ENCODE measurements at regions not wholly inside any gene's neighbourhood (a gene's known extent, or its start where the extent isn't known, plus 50 kb on each side); places are given as distances from the start of the nearest gene placed in this dataset.

GRCh38 chr21:16347223-16347622 lies 617.4 kb downstream of the USP25 start:
- POLR2A ChIA-PET, result no interaction called here

GRCh38 chr21:16353764-16354163 lies 624.0 kb downstream of the USP25 start:
- Histone ChIP-seq H3K27ac (ENCODE audit: low read depth, low read length) (no peak overlapping the region), H3K27me3 (ENCODE audit: insufficient read depth, low read length, poor library complexity, severe bottlenecking) (no peaks in the 10 kb centered on the region), H3K4me3 (ENCODE audit: low read length) (no peak overlapping the region), H3K4me1 (ENCODE audit: insufficient read depth, low read length) (no peaks in the 10 kb centered on the region), H3K36me3 (ENCODE audit: insufficient read depth, low read length) (no peaks in the 10 kb centered on the region), H3K9me3 (ENCODE audit: low read length) (no peaks in the 10 kb centered on the region)
- ChIA-PET POLR2A (no interaction called here), CTCF (no interaction called here)
- Mint-ChIP-seq H3K9me3 (peaks cover 0 to 6% (median 2%) of the 10 kb centered on the region in 5 donors), H3K36me3 (no peaks in the 10 kb centered on the region), H3K4me3 (no peak overlapping the region), H3K27me3 (peaks cover 0 to 2% of the 10 kb centered on the region in 2 donors), H3K4me1 (no peaks in the 10 kb centered on the region), H3K27ac (no peak overlapping the region)
- no peak for DNase-seq

More at GRCh38 chr21:16347223-16347622, 617.4 kb downstream of the USP25 start:
- Mint-ChIP-seq H3K27ac (no peak overlapping the region), H3K36me3 (no peaks in the 10 kb centered on the region), H3K4me1 (no peaks in the 10 kb centered on the region), H3K4me3 (no peak overlapping the region), H3K27me3 (no peaks in the 10 kb centered on the region), H3K9me3 (no peaks in the 10 kb centered on the region)
- Histone ChIP-seq H3K36me3 (ENCODE audit: insufficient read depth, low read length) (no peaks in the 10 kb centered on the region), H3K27me3 (ENCODE audit: insufficient read depth, low read length, poor library complexity, severe bottlenecking) (no peaks in the 10 kb centered on the region), H3K27ac (ENCODE audit: low read depth, low read length) (no peak overlapping the region), H3K9me3 (ENCODE audit: low read length) (no peaks in the 10 kb centered on the region), H3K4me1 (ENCODE audit: insufficient read depth, low read length) (no peaks in the 10 kb centered on the region), H3K4me3 (ENCODE audit: low read length) (no peak overlapping the region)
- CTCF ChIA-PET, result interaction anchor here (1.4 kb wide), 1 partner anchor 10 kb away, joined by 3 read pairs; no protein-coding TSS in a partner anchor
- no peak for DNase-seq

DNA sequence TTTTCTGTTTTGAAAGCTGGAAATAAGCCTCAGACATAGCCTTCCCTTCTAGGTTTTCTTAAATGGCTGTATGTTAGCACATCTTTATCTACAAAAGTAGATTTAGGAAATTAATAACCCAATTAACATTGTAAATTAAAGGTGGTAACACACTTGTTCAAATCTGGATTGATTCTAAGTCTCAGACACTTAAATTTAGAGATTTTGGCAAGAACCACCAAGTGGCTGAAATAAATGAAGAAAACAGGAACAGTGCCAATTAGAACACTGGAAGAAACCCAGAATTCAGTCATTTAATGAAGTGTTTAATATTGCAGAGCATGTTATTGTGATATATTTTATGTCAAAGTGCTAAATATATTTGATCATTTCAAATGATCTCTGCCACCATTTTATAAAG lies 628.2 kb downstream of the USP25 start:
- H3K36me3 Mint-ChIP-seq, result no peaks in the 10 kb centered on the region
- ChIA-PET CTCF (no interaction called here), POLR2A (no interaction called here)

DNA sequence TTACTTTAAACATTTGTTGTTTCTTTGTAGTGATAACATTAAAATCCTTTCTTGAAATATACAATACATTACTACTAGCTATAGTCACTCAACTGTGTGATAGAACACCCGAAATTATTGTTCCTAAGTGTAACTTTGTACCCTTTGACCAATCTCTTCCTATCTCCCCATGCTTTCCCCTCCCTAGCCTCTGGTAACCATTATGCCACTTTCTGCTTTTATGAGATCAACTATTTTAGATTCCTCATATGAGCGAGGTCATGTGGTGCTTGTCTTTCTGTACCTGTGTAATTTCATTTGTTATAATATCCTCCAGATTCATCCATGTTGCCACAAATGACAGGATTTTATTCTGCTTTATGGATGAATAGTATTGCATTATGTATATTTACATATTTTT lies 629.0 kb downstream of the USP25 start:
- POLR2A ChIA-PET, result no interaction called here
- CTCF ChIA-PET, result no interaction called here

More for the DNA sequence above, 628.2 kb downstream of the USP25 start:
- Mint-ChIP-seq H3K9me3 (peaks cover 0 to 8% (median 2%) of the 10 kb centered on the region in 5 donors), H3K4me3 (no peak overlapping the region), H3K27ac (no peak overlapping the region), H3K4me1 (no peaks in the 10 kb centered on the region), H3K27me3 (no peaks in the 10 kb centered on the region)
- H3K9me3 ChIP-seq (ENCODE audit: low read length), result no peaks in the 10 kb centered on the region
- DNase-seq, result no peak
- H3K27me3 ChIP-seq (ENCODE audit: insufficient read depth, low read length, poor library complexity, severe bottlenecking), result no peaks in the 10 kb centered on the region
- H3K27ac ChIP-seq (ENCODE audit: low read depth, low read length), result no peak overlapping the region
- H3K4me1 ChIP-seq (ENCODE audit: insufficient read depth, low read length), result no peaks in the 10 kb centered on the region
- H3K4me3 ChIP-seq (ENCODE audit: low read length), result no peak overlapping the region
- no peaks in the 10 kb centered on the region for H3K36me3 ChIP-seq (ENCODE audit: insufficient read depth, low read length)

GRCh38 chr21:16363100-16363499 lies 633.3 kb downstream of the USP25 start:
- Mint-ChIP-seq H3K27ac (no peak overlapping the region), H3K4me1 (no peaks in the 10 kb centered on the region), H3K4me3 (no peak overlapping the region), H3K27me3 (no peaks in the 10 kb centered on the region), H3K9me3 (peaks cover 0 to 16% (median 0%) of the 10 kb centered on the region in 5 donors), H3K36me3 (no peaks in the 10 kb centered on the region)
- Histone ChIP-seq H3K27ac (ENCODE audit: low read depth, low read length) (no peak overlapping the region), H3K4me1 (ENCODE audit: insufficient read depth, low read length) (no peaks in the 10 kb centered on the region), H3K4me3 (ENCODE audit: low read length) (no peak overlapping the region), H3K36me3 (ENCODE audit: insufficient read depth, low read length) (no peaks in the 10 kb centered on the region), H3K27me3 (ENCODE audit: insufficient read depth, low read length, poor library complexity, severe bottlenecking) (no peaks in the 10 kb centered on the region), H3K9me3 (ENCODE audit: low read length) (no peaks in the 10 kb centered on the region)
- ChIA-PET POLR2A (no interaction called here), CTCF (no interaction called here)
- DNase-seq, result no peak

More for the DNA sequence above, 629.0 kb downstream of the USP25 start:
- Mint-ChIP-seq H3K36me3 (no peaks in the 10 kb centered on the region), H3K27ac (peak overlapping the region in 1 of 8 donors; percentile 8), H3K4me3 (no peak overlapping the region), H3K27me3 (no peaks in the 10 kb centered on the region), H3K4me1 (no peaks in the 10 kb centered on the region), H3K9me3 (peaks cover 0 to 8% (median 2%) of the 10 kb centered on the region in 5 donors)
- H3K4me1 ChIP-seq (ENCODE audit: insufficient read depth, low read length), result no peaks in the 10 kb centered on the region
- no peak overlapping the region for H3K27ac ChIP-seq (ENCODE audit: low read depth, low read length)
- no peak for DNase-seq
- H3K36me3 ChIP-seq (ENCODE audit: insufficient read depth, low read length), result no peaks in the 10 kb centered on the region
- H3K27me3 ChIP-seq (ENCODE audit: insufficient read depth, low read length, poor library complexity, severe bottlenecking), result no peaks in the 10 kb centered on the region
- H3K9me3 ChIP-seq (ENCODE audit: low read length), result no peaks in the 10 kb centered on the region
- H3K4me3 ChIP-seq (ENCODE audit: low read length), result no peak overlapping the region

GRCh38 chr21:16363518-16363917 lies 633.7 kb downstream of the USP25 start:
- Histone ChIP-seq H3K36me3 (ENCODE audit: insufficient read depth, low read length) (no peaks in the 10 kb centered on the region), H3K27me3 (ENCODE audit: insufficient read depth, low read length, poor library complexity, severe bottlenecking) (no peaks in the 10 kb centered on the region), H3K4me1 (ENCODE audit: insufficient read depth, low read length) (no peaks in the 10 kb centered on the region), H3K27ac (ENCODE audit: low read depth, low read length) (no peak overlapping the region), H3K4me3 (ENCODE audit: low read length) (no peak overlapping the region), H3K9me3 (ENCODE audit: low read length) (no peaks in the 10 kb centered on the region)
- no peaks in the 10 kb centered on the region for H3K4me1 Mint-ChIP-seq
- no peak overlapping the region for H3K27ac Mint-ChIP-seq
- no peak for DNase-seq
- peaks cover 0 to 16% (median 0%) of the 10 kb centered on the region in 5 donors for H3K9me3 Mint-ChIP-seq
- H3K27me3 Mint-ChIP-seq, result no peaks in the 10 kb centered on the region
- no peaks in the 10 kb centered on the region for H3K36me3 Mint-ChIP-seq
- H3K4me3 Mint-ChIP-seq, result no peak overlapping the region
- ChIA-PET CTCF (no interaction called here), POLR2A (no interaction called here)

GRCh38 chr21:16366207-16366606 lies 636.4 kb downstream of the USP25 start:
- no peaks in the 10 kb centered on the region for H3K9me3 ChIP-seq (ENCODE audit: low read length)
- POLR2A ChIA-PET, result no interaction called here
- no peaks in the 10 kb centered on the region for H3K27me3 Mint-ChIP-seq
- no peaks in the 10 kb centered on the region for H3K36me3 ChIP-seq (ENCODE audit: insufficient read depth, low read length)
- peaks cover 0 to 8% (median 0%) of the 10 kb centered on the region in 5 donors for H3K9me3 Mint-ChIP-seq
- H3K4me3 Mint-ChIP-seq, result no peak overlapping the region
- H3K27ac Mint-ChIP-seq, result no peak overlapping the region
- no peak for DNase-seq
- H3K27ac ChIP-seq (ENCODE audit: low read depth, low read length), result no peak overlapping the region
- no peak overlapping the region for H3K4me3 ChIP-seq (ENCODE audit: low read length)
- no peaks in the 10 kb centered on the region for H3K27me3 ChIP-seq (ENCODE audit: insufficient read depth, low read length, poor library complexity, severe bottlenecking)
- CTCF ChIA-PET, result no interaction called here
- H3K4me1 Mint-ChIP-seq, result no peaks in the 10 kb centered on the region
- H3K36me3 Mint-ChIP-seq, result no peaks in the 10 kb centered on the region
- H3K4me1 ChIP-seq (ENCODE audit: insufficient read depth, low read length), result no peaks in the 10 kb centered on the region

- no peaks in the 10 kb centered on the region for H3K36me3 Mint-ChIP-seq
- no peak overlapping the region for H3K4me3 Mint-ChIP-seq
- Histone ChIP-seq H3K27me3 (ENCODE audit: insufficient read depth, low read length, poor library complexity, severe bottlenecking) (no peaks in the 10 kb centered on the region), H3K36me3 (ENCODE audit: insufficient read depth, low read length) (no peaks in the 10 kb centered on the region), H3K9me3 (ENCODE audit: low read length) (no peaks in the 10 kb centered on the region), H3K4me1 (ENCODE audit: insufficient read depth, low read length) (no peaks in the 10 kb centered on the region), H3K27ac (ENCODE audit: low read depth, low read length) (no peak overlapping the region), H3K4me3 (ENCODE audit: low read length) (no peak overlapping the region)
- peaks cover 0 to 10% (median 0%) of the 10 kb centered on the region in 5 donors for H3K9me3 Mint-ChIP-seq
- ChIA-PET CTCF (no interaction called here), POLR2A (no interaction called here)
- H3K27ac Mint-ChIP-seq, result no peak overlapping the region
- no peak for DNase-seq
- H3K4me1 Mint-ChIP-seq, result no peaks in the 10 kb centered on the region
- H3K27me3 Mint-ChIP-seq, result no peaks in the 10 kb centered on the region
Measured at GRCh38 chr21:16367079-16367478, 637.3 kb downstream of the USP25 start.

- CTCF ChIA-PET, result no interaction called here
- no peak overlapping the region for H3K27ac ChIP-seq (ENCODE audit: low read depth, low read length)
- H3K4me1 Mint-ChIP-seq, result no peaks in the 10 kb centered on the region
Measured at GRCh38 chr21:16370186-16370585, 640.4 kb downstream of the USP25 start.

More at GRCh38 chr21:16370186-16370585, 640.4 kb downstream of the USP25 start:
- Mint-ChIP-seq H3K4me3 (no peak overlapping the region), H3K36me3 (no peaks in the 10 kb centered on the region), H3K9me3 (peaks cover 0 to 12% (median 3%) of the 10 kb centered on the region in 5 donors), H3K27me3 (no peaks in the 10 kb centered on the region), H3K27ac (no peak overlapping the region)
- no peaks in the 10 kb centered on the region for H3K27me3 ChIP-seq (ENCODE audit: insufficient read depth, low read length, poor library complexity, severe bottlenecking)
- POLR2A ChIA-PET, result no interaction called here
- no peak for DNase-seq
- H3K36me3 ChIP-seq (ENCODE audit: insufficient read depth, low read length), result no peaks in the 10 kb centered on the region
- no peaks in the 10 kb centered on the region for H3K4me1 ChIP-seq (ENCODE audit: insufficient read depth, low read length)
- H3K4me3 ChIP-seq (ENCODE audit: low read length), result no peak overlapping the region
- H3K9me3 ChIP-seq (ENCODE audit: low read length), result no peaks in the 10 kb centered on the region

Data from CD8-positive, alpha-beta memory T cell (primary cell).